Fibroblast of mammary gland (primary cell): ENCODE measurements at regions not wholly inside any gene's neighbourhood (a gene's known extent, or its start where the extent isn't known, plus 50 kb on each side); places are given as distances from the start of the nearest gene placed in this dataset.

Source experiments
- DNase-seq: peaks from one replicate; pipeline ENCODE4 v3.0.0-alpha.2; 2010; ENCODE audit warnings: low read depth
- H3K4me3 ChIP-seq: 2 replicates; pipeline ENCODE4 v1.5.1; 2011; ENCODE audit warnings: low read depth, mild to moderate bottlenecking, low read length, moderate library complexity; ENCODE audit not compliant: control insufficient read depth
- CTCF ChIP-seq: conservative IDR thresholded peaks from 2 replicates; pipeline ENCODE4 v1.5.1; 2011; ENCODE audit warnings: low read depth, low read length, inconsistent platforms; ENCODE audit not compliant: control insufficient read depth, insufficient read depth

- no peak overlapping the region for H3K4me3 ChIP-seq
- TF ChIP-seq CTCF: no peak
- no peak for DNase-seq
These were observed 617.9 kb downstream of the AJAP1 start for GRCh38 chr1:5272325-5272724.

GRCh38 chr1:5271264-5271663 lies 616.9 kb downstream of the AJAP1 start:
- DNase-seq: no peak
- TF ChIP-seq CTCF: no peak
- H3K4me3 ChIP-seq: no peak overlapping the region

GRCh38 chr1:5269901-5270300 lies 615.5 kb downstream of the AJAP1 start:
- H3K4me3 ChIP-seq: no peak overlapping the region
- no peak for TF ChIP-seq CTCF
- no peak for DNase-seq

GRCh38 chr1:5267603-5268235 lies 613.3 kb downstream of the AJAP1 start:
- DNase-seq: no peak
- no peak for TF ChIP-seq CTCF

GRCh38 chr1:5265438-5266075 lies 611.1 kb downstream of the AJAP1 start:
- no peak for DNase-seq
- H3K4me3 ChIP-seq: no peak overlapping the region
- TF ChIP-seq CTCF: no peak

More at GRCh38 chr1:5267603-5268235, 613.3 kb downstream of the AJAP1 start:
- H3K4me3 ChIP-seq: no peak overlapping the region

GRCh38 chr1:5264476-5264875 lies 610.1 kb downstream of the AJAP1 start:
- TF ChIP-seq CTCF: no peak
- no peak overlapping the region for H3K4me3 ChIP-seq
- DNase-seq: no peak

- no peak for DNase-seq
- no peak overlapping the region for H3K4me3 ChIP-seq
- TF ChIP-seq CTCF: no peak
These were observed 602.4 kb downstream of the AJAP1 start for GRCh38 chr1:5256793-5257192.
